OCI-M1 (cell line): ENCODE measurements at regions not wholly inside any gene's neighbourhood (a gene's known extent, or its start where the extent isn't known, plus 50 kb on each side); places are given as distances from the start of the nearest gene placed in this dataset.

Source experiments
- DNase-seq: peaks from one replicate; lab custom pipeline; 2025; lab: John Stamatoyannopoulos, UW

- DNase-seq, result peak; percentile 22
Measured at GRCh38 chr5:4640795-4641194, 499.3 kb upstream of the ADAMTS16 start.

GRCh38 chr5:4642525-4642924 is 497.6 kb upstream of the ADAMTS16 start:
- no peak for DNase-seq

GRCh38 chr5:4643190-4643589 is 496.9 kb upstream of the ADAMTS16 start:
- no peak for DNase-seq

- DNase-seq, result no peak
Measured at GRCh38 chr5:4643960-4644359, 496.2 kb upstream of the ADAMTS16 start.

GRCh38 chr5:4646715-4647375 is 493.3 kb upstream of the ADAMTS16 start:
- no peak for DNase-seq

GRCh38 chr5:4647955-4648354 is 492.2 kb upstream of the ADAMTS16 start:
- DNase-seq, result no peak

- no peak for DNase-seq
Measured at GRCh38 chr5:4651806-4652565, 488.1 kb upstream of the ADAMTS16 start.

GRCh38 chr5:4653475-4653874 is 486.7 kb upstream of the ADAMTS16 start:
- DNase-seq, result no peak

- no peak for DNase-seq
Measured at GRCh38 chr5:4659851-4660250, 480.3 kb upstream of the ADAMTS16 start.

GRCh38 chr5:4661326-4661725 is 478.8 kb upstream of the ADAMTS16 start:
- DNase-seq, result no peak

- DNase-seq, result no peak
Measured at GRCh38 chr5:4661836-4662235, 478.3 kb upstream of the ADAMTS16 start.

- DNase-seq, result no peak
Measured at GRCh38 chr5:4662756-4663155, 477.4 kb upstream of the ADAMTS16 start.

- DNase-seq, result no peak
Measured at GRCh38 chr5:4665911-4666310, 474.2 kb upstream of the ADAMTS16 start.

GRCh38 chr5:4674166-4674565 is 466.0 kb upstream of the ADAMTS16 start:
- no peak for DNase-seq

- no peak for DNase-seq
Measured at GRCh38 chr5:4676934-4677333, 463.2 kb upstream of the ADAMTS16 start.

GRCh38 chr5:4684946-4685345 is 455.2 kb upstream of the ADAMTS16 start:
- DNase-seq, result no peak

GRCh38 chr5:4698596-4698995 is 441.5 kb upstream of the ADAMTS16 start:
- DNase-seq, result no peak

GRCh38 chr5:4699592-4699991 is 440.5 kb upstream of the ADAMTS16 start:
- DNase-seq, result no peak

- peak; percentile 79 for DNase-seq
Measured at GRCh38 chr5:4700069-4700468, 440.1 kb upstream of the ADAMTS16 start.

GRCh38 chr5:4700871-4701270 is 439.3 kb upstream of the ADAMTS16 start:
- no peak for DNase-seq

GRCh38 chr5:4703931-4704458 is 436.1 kb upstream of the ADAMTS16 start:
- DNase-seq, result no peak

GRCh38 chr5:4704951-4705350 is 435.2 kb upstream of the ADAMTS16 start:
- no peak for DNase-seq

- DNase-seq, result no peak
Measured at GRCh38 chr5:4716781-4717180, 423.3 kb upstream of the ADAMTS16 start.
